SU-DHL-6 (cell line): ENCODE measurements at regions not wholly inside any gene's neighbourhood (a gene's known extent, or its start where the extent isn't known, plus 50 kb on each side); places are given as distances from the start of the nearest gene placed in this dataset.

Experiments used
- H2AFZ ChIP-seq: fragments of 200-600 bp; sonication (generic); 2 replicates; pipeline ENCODE4 v1.6.1; 2014; ENCODE audit warnings: low read depth, mild to moderate bottlenecking, moderate library complexity, mixed read lengths, antibody characterized with exemption, low read length; ENCODE audit not compliant: severe bottlenecking
- H3F3A ChIP-seq: fragments of 200-600 bp; shearing (Covaris generic); 2 replicates; pipeline ENCODE4 v1.6.0; 2016; ENCODE audit warnings: antibody characterized with exemption, mild to moderate bottlenecking; ENCODE audit not compliant: insufficient read depth
- H3K27ac ChIP-seq: fragments of 200-600 bp; sonication (generic); 2 replicates; pipeline ENCODE4 v1.5.1; 2016; ENCODE audit warnings: low read depth, mild to moderate bottlenecking, low read length, moderate library complexity, mixed read lengths
- H3K27me3 ChIP-seq: fragments of 200-600 bp; sonication (generic), shearing (Covaris generic); 2 replicates; pipeline ENCODE4 v1.6.0; 2014; ENCODE audit warnings: mild to moderate bottlenecking, low read length
- H3K36me3 ChIP-seq: fragments of 200-600 bp; sonication (generic); 2 replicates; pipeline ENCODE4 v1.6.1; 2014; ENCODE audit warnings: mild to moderate bottlenecking, low read length, mixed read lengths
- H3K4me2 ChIP-seq: fragments of 300-600, 200-600 bp; shearing (Covaris generic), sonication (generic); 2 replicates; pipeline ENCODE4 v1.6.0; 2014; ENCODE audit warnings: low read length, low read depth, mild to moderate bottlenecking; ENCODE audit not compliant: poor library complexity, severe bottlenecking
- H3K4me3 ChIP-seq: fragments of 200-600 bp; sonication (generic); 2 replicates; pipeline ENCODE4 v1.5.1; 2014; ENCODE audit warnings: antibody characterized with exemption, low read length, mild to moderate bottlenecking, mixed read lengths; ENCODE audit not compliant: insufficient read depth, poor library complexity, severe bottlenecking
- H3K79me2 ChIP-seq: fragments of 200-600 bp; sonication (generic); 2 replicates; pipeline ENCODE4 v1.6.1; 2014; ENCODE audit warnings: mild to moderate bottlenecking, low read length, moderate library complexity; ENCODE audit not compliant: insufficient read depth
- H3K9ac ChIP-seq: fragments of 200-600 bp; sonication (generic); 2 replicates; pipeline ENCODE4 v1.7.0; 2014; ENCODE audit warnings: mild to moderate bottlenecking, low read length
- H3K9me2 ChIP-seq: fragments of 200-600 bp; sonication (generic); replicated peaks from 2 replicates; pipeline ENCODE4 v1.6.1; 2014; ENCODE audit warnings: low read length; ENCODE audit not compliant: insufficient read depth
- H3K9me3 ChIP-seq: fragments of 200-600 bp; sonication (generic); 2 replicates; pipeline ENCODE4 v1.6.1; 2014; ENCODE audit warnings: low read length, mixed read lengths; ENCODE audit not compliant: insufficient read depth
- H4K20me1 ChIP-seq: fragments of 200-600 bp; sonication (generic); 2 replicates; pipeline ENCODE4 v1.6.1; 2014; ENCODE audit warnings: low read depth, mild to moderate bottlenecking, antibody characterized with exemption, low read length, moderate library complexity, mixed read lengths
- CTCF ChIP-seq: fragments of 200-600 bp; sonication (generic); IDR thresholded peaks from one replicate; pipeline ENCODE4 v1.5.1; 2017; ENCODE audit warnings: antibody characterized with exemption, mild to moderate bottlenecking, low read length, moderate library complexity; ENCODE audit not compliant: insufficient read depth, poor library complexity, severe bottlenecking
- EZH2phosphoT487 ChIP-seq: fragments of 200-600 bp; sonication (generic), shearing (Covaris generic); conservative IDR thresholded peaks from 2 replicates; pipeline ENCODE4 v1.6.1; 2018; ENCODE audit warnings: mild to moderate bottlenecking, antibody characterized with exemption, low read length, moderate library complexity, mixed read lengths

DNA sequence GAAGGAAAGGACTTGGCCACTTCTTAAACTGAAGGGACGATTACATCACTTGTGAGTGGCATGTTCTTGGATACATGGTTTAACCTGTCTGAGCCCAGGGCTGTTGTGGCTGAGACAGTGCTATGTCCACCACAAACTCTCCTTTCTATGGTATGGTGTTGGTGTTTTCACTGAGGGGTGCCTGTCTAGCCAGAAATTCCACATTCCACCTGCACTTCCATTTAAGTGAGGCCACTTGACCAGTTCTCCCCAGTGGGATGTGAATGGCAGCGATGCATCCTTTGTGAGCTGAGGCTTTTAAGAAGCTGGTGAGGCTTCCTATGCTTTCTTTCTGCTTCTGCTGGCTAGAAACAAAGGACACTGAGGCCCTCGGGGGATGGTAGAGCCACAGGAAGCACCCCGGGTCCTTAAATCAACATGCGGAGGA, 151.4 kb upstream of the CHD6 start:
- no peaks in the 10 kb centered on the region for H4K20me1 ChIP-seq
- H2AFZ ChIP-seq, result no peak overlapping the region
- H3K27ac ChIP-seq, result no peak overlapping the region
- H3K27me3 ChIP-seq, result no peaks in the 10 kb centered on the region
- H3K4me2 ChIP-seq, result no peak overlapping the region
- no peak overlapping the region for H3K9ac ChIP-seq
- TF ChIP-seq EZH2phosphoT487 (no peak), CTCF (no peak)
- no peaks in the 10 kb centered on the region for H3K36me3 ChIP-seq
- H3K9me3 ChIP-seq, result no peaks in the 10 kb centered on the region
- no peak overlapping the region for H3K4me3 ChIP-seq
- H3K9me2 ChIP-seq, result no peaks in the 10 kb centered on the region
- no peaks in the 10 kb centered on the region for H3K79me2 ChIP-seq
- H3F3A ChIP-seq, result no peaks in the 10 kb centered on the region

GRCh38 chr20:41750137-41750536, 132.0 kb upstream of the CHD6 start:
- Histone ChIP-seq H3K27ac (no peak overlapping the region), H2AFZ (no peak overlapping the region), H3K79me2 (no peaks in the 10 kb centered on the region), H4K20me1 (no peaks in the 10 kb centered on the region), H3K4me3 (no peak overlapping the region), H3K27me3 (no peaks in the 10 kb centered on the region), H3K4me2 (no peak overlapping the region), H3F3A (no peaks in the 10 kb centered on the region), H3K9ac (no peak overlapping the region), H3K9me3 (no peaks in the 10 kb centered on the region), H3K36me3 (no peaks in the 10 kb centered on the region), H3K9me2 (no peaks in the 10 kb centered on the region)
- TF ChIP-seq EZH2phosphoT487, result no peak
- TF ChIP-seq CTCF, result no peak

- H3K36me3 ChIP-seq, result no peaks in the 10 kb centered on the region
- no peaks in the 10 kb centered on the region for H3F3A ChIP-seq
- TF ChIP-seq EZH2phosphoT487 (no peak), CTCF (no peak)
- H3K79me2 ChIP-seq, result no peaks in the 10 kb centered on the region
- no peaks in the 10 kb centered on the region for H4K20me1 ChIP-seq
- no peak overlapping the region for H3K4me3 ChIP-seq
- H3K9ac ChIP-seq, result no peak overlapping the region
- H3K9me3 ChIP-seq, result no peaks in the 10 kb centered on the region
- H3K27me3 ChIP-seq, result no peaks in the 10 kb centered on the region
- H2AFZ ChIP-seq, result no peak overlapping the region
- H3K9me2 ChIP-seq, result no peaks in the 10 kb centered on the region
- H3K27ac ChIP-seq, result no peak overlapping the region
- H3K4me2 ChIP-seq, result no peak overlapping the region
Measured at GRCh38 chr20:41748756-41749582, 130.8 kb upstream of the CHD6 start.
